Neural cell (in vitro differentiated cells): ENCODE measurements at regions not wholly inside any gene's neighbourhood (a gene's known extent, or its start where the extent isn't known, plus 50 kb on each side); places are given as distances from the start of the nearest gene placed in this dataset.

Source experiments
- H2AFZ ChIP-seq: fragments of 200-600, 300-800 bp; sonication (generic), shearing (Covaris generic); 2 replicates; pipeline ENCODE4 v1.6.0; 2014; ENCODE audit warnings: low read depth, mild to moderate bottlenecking, antibody characterized with exemption, low read length, moderate library complexity
- H3F3A ChIP-seq: fragments of 200-600 bp; shearing (Covaris generic); 2 replicates; pipeline ENCODE4 v1.6.1; 2016; ENCODE audit warnings: mild to moderate bottlenecking, moderate library complexity, mixed read lengths, antibody characterized with exemption, low read length; ENCODE audit not compliant: insufficient read depth, poor library complexity, severe bottlenecking
- H3K27ac ChIP-seq: fragments of 200-600, 300-800 bp; sonication (generic), shearing (Covaris generic); 2 replicates; pipeline ENCODE4 v1.5.1; 2014; ENCODE audit warnings: mild to moderate bottlenecking, low read length, moderate library complexity
- H3K27me3 ChIP-seq: fragments of 300-800, 200-600 bp; sonication (generic), shearing (Covaris generic); 2 replicates; pipeline ENCODE4 v1.6.0; 2014; ENCODE audit warnings: mild to moderate bottlenecking, low read depth, low read length, moderate library complexity; ENCODE audit not compliant: insufficient read depth
- H3K36me3 ChIP-seq: fragments of 300-800, 200-600 bp; sonication (generic), shearing (Covaris generic); 2 replicates; pipeline ENCODE4 v1.5.1; 2014; ENCODE audit warnings: mild to moderate bottlenecking, antibody characterized with exemption, low read length, moderate library complexity; ENCODE audit not compliant: insufficient read depth
- H3K4me2 ChIP-seq: fragments of 300-800, 200-600 bp; sonication (generic), shearing (Covaris generic); 2 replicates; pipeline ENCODE4 v1.6.0; 2014; ENCODE audit warnings: mild to moderate bottlenecking, low read length
- H3K4me3 ChIP-seq: fragments of 300-800, 200-600 bp; sonication (generic), shearing (Covaris generic); 2 replicates; pipeline ENCODE4 v1.5.1; 2014; ENCODE audit warnings: mild to moderate bottlenecking, low read length, moderate library complexity
- H3K79me2 ChIP-seq: fragments of 200-600 bp; shearing (Covaris generic); replicated peaks from 2 replicates; pipeline ENCODE4 v1.6.0; 2014; ENCODE audit warnings: mild to moderate bottlenecking, low read length, moderate library complexity; ENCODE audit not compliant: insufficient read depth
- H3K9ac ChIP-seq: fragments of 300-800, 200-600 bp; sonication (generic), shearing (Covaris generic); 2 replicates; pipeline ENCODE4 v1.6.1; 2016; ENCODE audit warnings: mild to moderate bottlenecking, low read length, mixed read lengths
- H3K9me2 ChIP-seq: fragments of 200-600 bp; shearing (Covaris generic); 2 replicates; pipeline ENCODE4 v1.6.1; 2016; ENCODE audit warnings: mild to moderate bottlenecking, low read length, mixed read lengths; ENCODE audit not compliant: insufficient read depth
- H3K9me3 ChIP-seq: fragments of 200-600, 300-800 bp; sonication (generic), shearing (Covaris generic); 2 replicates; pipeline ENCODE4 v1.6.1; 2016; ENCODE audit warnings: mild to moderate bottlenecking, mixed run types, low read length, moderate library complexity, mixed read lengths
- H4K20me1 ChIP-seq: fragments of 200-600 bp; shearing (Covaris generic); 2 replicates; pipeline ENCODE4 v1.6.1; 2016; ENCODE audit warnings: mild to moderate bottlenecking, mixed run types; ENCODE audit not compliant: insufficient read depth
- CTCF ChIP-seq: fragments of 450-650 bp; IDR thresholded peaks from 2 replicates; pipeline ENCODE4 v1.5.1; 2014; ENCODE audit warnings: antibody characterized with exemption, mild to moderate bottlenecking, moderate library complexity; ENCODE audit not compliant: poor library complexity, severe bottlenecking
- EP300 ChIP-seq: fragments of 450-650 bp; conservative IDR thresholded peaks from 2 replicates; pipeline ENCODE4 v1.6.1; 2014; ENCODE audit warnings: antibody characterized with exemption, mild to moderate bottlenecking, moderate library complexity; ENCODE audit not compliant: poor library complexity, severe bottlenecking
- EZH2 ChIP-seq: fragments of 200-600, 300-800 bp; shearing (Covaris generic), sonication (generic); IDR thresholded peaks from 2 replicates; pipeline ENCODE4 v1.6.1; 2014; ENCODE audit warnings: antibody characterized with exemption, low read length, borderline replicate concordance, mild to moderate bottlenecking; ENCODE audit not compliant: insufficient read depth, poor library complexity, severe bottlenecking
- MXI1 ChIP-seq: fragments of 450-650 bp; conservative IDR thresholded peaks from 2 replicates; pipeline ENCODE4 v1.6.1; 2014; ENCODE audit warnings: antibody characterized with exemption, mild to moderate bottlenecking; ENCODE audit not compliant: poor library complexity, severe bottlenecking
- POLR2AphosphoS5 ChIP-seq: IDR thresholded peaks from 2 replicates; pipeline ENCODE4 v1.6.1; 2012
- RAD21 ChIP-seq: fragments of 450-650 bp; conservative IDR thresholded peaks from 2 replicates; pipeline ENCODE4 v1.6.1; 2014; ENCODE audit warnings: antibody characterized with exemption, mild to moderate bottlenecking, moderate library complexity
- REST ChIP-seq: IDR thresholded peaks from 2 replicates; pipeline ENCODE4 v1.6.1; 2012; ENCODE audit warnings: borderline replicate concordance
- SMC3 ChIP-seq: fragments of 450-650 bp; conservative IDR thresholded peaks from 2 replicates; pipeline ENCODE4 v1.6.1; 2014; ENCODE audit warnings: antibody characterized with exemption, mild to moderate bottlenecking, moderate library complexity; ENCODE audit not compliant: poor library complexity
- TAF1 ChIP-seq: IDR thresholded peaks from 2 replicates; pipeline ENCODE4 v1.6.1; 2012; ENCODE audit warnings: low read depth

- no peaks in the 10 kb centered on the region for H3K36me3 ChIP-seq
- no peak overlapping the region for H3K9ac ChIP-seq
- no peaks in the 10 kb centered on the region for H3K9me3 ChIP-seq
- no peak overlapping the region for H3K4me3 ChIP-seq
- no peaks in the 10 kb centered on the region for H3K9me2 ChIP-seq
- H2AFZ ChIP-seq = no peak overlapping the region
- H3K27me3 ChIP-seq = no peaks in the 10 kb centered on the region
- H4K20me1 ChIP-seq = no peaks in the 10 kb centered on the region
- H3F3A ChIP-seq = no peaks in the 10 kb centered on the region
- no peak overlapping the region for H3K27ac ChIP-seq
- TF ChIP-seq CTCF = no peak
- no peak for TF ChIP-seq MXI1
- no peak for TF ChIP-seq EZH2
- TF ChIP-seq EP300 = no peak
- TF ChIP-seq REST = no peak
- no peak for TF ChIP-seq RAD21
- no peak for TF ChIP-seq POLR2AphosphoS5
- TF ChIP-seq TAF1 = no peak
- TF ChIP-seq SMC3 = no peak
- no peak overlapping the region for H3K4me2 ChIP-seq
- H3K79me2 ChIP-seq = no peaks in the 10 kb centered on the region
Measured at GRCh38 chr4:67124716-67125115, 420.6 kb downstream of the CENPC start.

DNA sequence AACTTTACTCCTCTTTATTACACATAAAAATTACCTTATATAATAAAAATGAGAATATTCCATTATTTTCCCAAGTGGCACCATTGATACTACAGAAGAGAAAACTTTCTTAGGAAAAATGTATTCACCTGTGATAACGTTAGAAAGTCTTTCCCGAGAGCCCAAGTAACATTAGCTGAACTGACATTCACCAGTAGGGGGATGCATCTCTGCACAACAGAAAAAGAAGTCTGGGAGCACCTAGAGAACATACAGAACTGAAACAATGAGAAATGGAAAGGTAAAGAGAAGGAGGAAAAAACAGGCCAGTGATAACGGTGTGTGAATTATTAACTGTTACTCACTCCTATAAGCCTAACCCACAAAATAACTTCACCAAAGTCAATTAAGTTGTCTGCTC is 423.3 kb downstream of the CENPC start:
- Histone ChIP-seq H3K4me2 (no peak overlapping the region), H3K36me3 (no peaks in the 10 kb centered on the region), H3F3A (no peaks in the 10 kb centered on the region), H3K9ac (no peak overlapping the region), H3K9me3 (no peaks in the 10 kb centered on the region), H2AFZ (no peak overlapping the region), H4K20me1 (no peaks in the 10 kb centered on the region), H3K27me3 (no peaks in the 10 kb centered on the region), H3K27ac (no peak overlapping the region), H3K4me3 (no peak overlapping the region), H3K9me2 (no peaks in the 10 kb centered on the region), H3K79me2 (no peaks in the 10 kb centered on the region)
- peak; percentile 21 for TF ChIP-seq CTCF
- no peak for TF ChIP-seq REST
